Ammon's horn (tissue), 1 donor: ENCODE measurements at regions not wholly inside any gene's neighbourhood (a gene's known extent, or its start where the extent isn't known, plus 50 kb on each side); places are given as distances from the start of the nearest gene placed in this dataset.

Experiments used
- DNase-seq: peaks from one replicate; pipeline ENCODE4 v3.0.0-alpha.2; 2016; ENCODE audit warnings: low spot score

DNA sequence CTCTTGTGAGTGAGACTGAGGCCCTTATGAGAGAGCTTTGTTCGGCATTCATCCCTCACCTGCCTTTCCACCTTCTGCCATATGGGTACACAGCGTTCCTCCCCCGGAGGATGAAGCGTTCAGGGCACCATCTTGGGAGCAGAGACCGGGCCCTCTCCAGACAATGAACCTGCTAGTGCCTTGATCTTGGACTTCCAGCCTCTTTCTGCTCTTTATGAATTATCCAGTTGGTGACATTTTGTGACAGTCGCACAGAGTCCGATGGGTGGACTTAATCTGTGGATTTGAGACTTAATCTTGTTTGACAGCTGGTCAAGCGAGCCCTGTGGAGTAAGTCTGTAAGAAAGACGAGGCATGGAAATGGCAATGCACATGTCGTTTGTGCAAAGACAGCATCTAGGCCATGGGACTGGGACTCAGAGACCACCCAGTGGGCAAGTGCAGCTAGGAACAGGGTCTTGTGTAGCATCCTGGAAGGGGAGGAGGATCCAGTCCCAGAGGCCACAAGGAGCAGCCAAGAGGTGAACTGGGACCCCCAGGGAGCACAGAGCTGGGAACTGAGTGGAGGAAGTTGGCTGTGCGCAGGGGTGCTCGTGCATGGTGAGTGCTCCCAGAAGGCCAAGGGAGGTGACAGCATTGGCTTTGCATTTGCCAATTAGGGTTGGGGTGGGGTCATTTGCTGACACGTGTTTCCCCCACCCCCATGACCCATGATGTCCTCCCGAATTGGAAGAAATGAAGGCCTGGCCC is 69.5 kb upstream of the HDAC4 start:
- no peak for DNase-seq

DNA sequence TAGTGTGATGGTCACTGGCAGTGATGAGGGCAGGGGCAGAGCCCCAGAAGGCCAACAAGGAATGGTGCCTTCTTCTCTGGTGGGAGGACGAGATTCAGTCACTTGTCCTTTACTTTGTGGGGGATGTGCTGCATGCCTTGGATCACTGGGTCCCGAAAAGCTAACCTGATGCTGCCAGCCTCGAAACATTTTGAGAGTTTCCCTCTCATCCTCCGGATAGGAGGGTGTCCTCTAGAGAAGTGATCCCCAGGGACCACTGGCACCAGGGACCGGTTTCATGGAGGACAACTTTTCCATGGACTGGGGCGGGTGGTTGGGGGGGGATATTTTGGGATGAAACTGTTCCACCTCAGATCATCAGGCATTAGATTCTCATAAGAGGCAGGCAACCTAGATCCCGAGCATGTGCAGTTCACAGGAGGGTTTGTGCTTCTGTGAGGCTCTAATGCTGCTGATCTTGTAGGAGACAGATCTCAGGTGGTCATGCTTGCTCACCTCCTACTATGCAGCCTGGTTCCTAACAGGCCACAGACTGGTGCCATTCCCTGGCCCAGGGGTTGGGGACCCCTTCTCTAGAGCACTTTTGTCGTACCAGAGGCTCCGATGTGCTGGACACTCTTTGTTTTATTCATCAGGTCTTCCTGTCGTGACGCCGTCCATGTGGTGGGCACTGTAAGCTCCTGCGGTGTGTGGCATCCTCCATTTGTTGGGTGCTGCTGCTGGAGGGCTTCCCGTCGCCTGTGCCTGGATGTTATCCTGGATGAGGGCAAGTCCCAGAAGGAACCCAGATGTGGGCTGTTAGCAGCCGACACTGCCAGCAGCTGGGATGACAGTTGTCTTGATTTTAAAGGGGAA is 68.5 kb upstream of the HDAC4 start:
- no peak for DNase-seq

DNA sequence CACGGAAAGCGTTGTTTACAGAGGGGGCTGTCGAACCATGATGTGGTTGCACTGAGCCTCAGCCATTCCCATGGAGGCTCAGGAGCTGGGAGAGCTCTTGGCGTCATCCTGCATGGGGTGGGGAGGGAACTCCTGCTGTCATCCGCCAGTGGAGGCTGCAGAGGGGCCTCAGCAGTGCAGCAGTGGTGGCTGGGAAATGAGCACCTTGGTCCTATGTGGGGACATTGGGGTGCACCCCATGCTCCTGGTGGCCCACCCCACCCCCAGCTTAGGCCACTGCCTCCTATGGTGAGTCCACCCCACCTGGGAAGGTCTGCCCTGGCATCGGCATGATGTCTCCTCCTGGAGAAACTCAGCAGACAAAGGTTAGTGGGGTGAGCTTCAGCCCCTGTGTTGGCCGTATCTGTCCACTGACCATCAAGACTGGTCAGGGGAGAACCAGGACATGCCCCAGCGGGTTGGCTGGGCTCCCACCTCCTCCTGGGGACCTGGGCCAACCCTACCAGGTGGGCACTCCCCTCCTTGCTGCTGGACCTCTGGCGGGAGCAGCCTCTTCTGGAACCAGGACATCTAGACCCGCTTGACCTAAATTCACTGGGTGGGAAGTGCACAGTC is 67.8 kb upstream of the HDAC4 start:
- DNase-seq = no peak

DNA sequence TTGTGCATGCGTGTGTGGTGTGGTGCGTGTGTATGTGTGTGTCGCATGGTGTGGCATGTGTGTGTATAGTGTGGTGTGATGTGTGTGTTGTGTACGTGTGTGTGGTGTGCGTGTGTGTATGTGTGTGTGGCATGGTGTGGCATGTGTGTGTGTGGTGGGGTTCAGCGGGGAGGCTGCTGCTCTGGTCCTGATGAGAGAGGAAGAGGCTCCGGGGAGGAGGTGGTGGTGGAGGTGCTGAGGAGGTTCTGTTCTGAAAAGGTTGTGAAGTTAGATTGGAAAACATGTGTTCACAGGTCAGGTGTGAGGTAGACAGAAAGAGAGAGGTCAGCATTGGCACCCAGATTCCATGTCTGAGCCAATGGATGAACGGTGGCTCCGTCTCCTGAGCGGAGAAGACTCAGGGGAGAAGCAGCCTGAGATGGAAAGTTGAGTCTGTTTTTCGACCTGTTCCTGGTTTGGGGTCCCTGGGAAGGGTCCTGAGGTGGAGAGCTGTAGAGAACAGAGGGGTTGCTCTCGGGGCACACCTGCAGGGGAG is 67.2 kb upstream of the HDAC4 start:
- DNase-seq = no peak

DNA sequence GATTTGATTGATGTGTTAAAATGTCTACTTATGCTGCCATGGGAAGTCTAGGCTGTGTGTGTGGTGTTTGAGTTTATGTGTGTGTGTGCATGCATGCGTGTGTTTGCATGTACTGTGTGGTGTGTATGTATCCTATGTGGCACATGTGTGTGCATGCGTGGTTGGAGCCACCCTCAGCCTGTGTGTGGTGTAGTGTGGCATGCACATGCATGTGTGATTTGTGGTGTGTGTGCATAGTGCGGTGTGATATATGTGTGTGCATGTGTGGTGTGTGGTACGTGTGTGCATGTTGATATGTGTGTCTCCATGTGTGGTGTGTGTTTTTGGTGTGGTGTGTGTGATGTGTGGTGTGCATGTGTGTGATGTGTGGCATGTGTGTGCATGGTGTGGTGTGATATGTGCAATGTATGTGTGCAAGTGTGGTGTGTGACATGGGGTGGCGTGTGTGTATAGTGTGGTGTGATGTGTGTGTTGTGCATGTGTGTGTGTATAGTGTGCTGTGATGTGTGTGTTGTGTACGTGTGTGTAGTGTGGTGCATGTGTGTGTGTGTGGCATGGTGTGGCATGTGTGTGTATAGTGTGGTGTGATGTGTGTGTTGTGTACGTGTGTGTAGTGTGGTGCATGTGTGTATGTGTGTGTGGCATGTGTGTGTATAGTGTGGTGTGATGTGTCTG is 66.6 kb upstream of the HDAC4 start:
- no peak for DNase-seq

DNA sequence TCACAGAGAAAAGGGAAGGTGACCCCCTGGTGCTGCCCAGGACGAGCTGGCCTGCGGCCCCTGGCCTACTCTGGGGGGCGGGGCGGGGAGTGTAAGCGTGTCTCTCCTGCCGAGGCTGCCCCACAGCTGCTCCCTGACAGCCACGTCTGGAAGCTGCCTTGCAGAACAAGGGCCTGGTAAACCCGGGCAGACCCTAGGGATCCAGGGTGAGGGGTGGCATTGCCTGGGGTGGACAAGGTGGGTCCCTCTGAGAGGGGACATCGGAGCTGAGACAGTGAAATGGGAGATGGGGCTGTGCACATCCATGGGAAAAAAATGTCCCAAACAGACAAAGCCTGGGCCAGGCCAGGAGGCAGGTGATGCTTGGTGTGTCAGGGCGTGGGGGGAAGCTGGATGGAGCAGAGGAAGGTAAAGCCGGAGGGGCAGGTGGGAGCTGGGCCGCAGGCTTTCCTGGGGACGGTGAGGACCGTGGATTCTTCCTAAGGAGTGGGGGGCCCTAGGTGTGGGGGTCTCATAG is 66.0 kb upstream of the HDAC4 start:
- DNase-seq = no peak

DNA sequence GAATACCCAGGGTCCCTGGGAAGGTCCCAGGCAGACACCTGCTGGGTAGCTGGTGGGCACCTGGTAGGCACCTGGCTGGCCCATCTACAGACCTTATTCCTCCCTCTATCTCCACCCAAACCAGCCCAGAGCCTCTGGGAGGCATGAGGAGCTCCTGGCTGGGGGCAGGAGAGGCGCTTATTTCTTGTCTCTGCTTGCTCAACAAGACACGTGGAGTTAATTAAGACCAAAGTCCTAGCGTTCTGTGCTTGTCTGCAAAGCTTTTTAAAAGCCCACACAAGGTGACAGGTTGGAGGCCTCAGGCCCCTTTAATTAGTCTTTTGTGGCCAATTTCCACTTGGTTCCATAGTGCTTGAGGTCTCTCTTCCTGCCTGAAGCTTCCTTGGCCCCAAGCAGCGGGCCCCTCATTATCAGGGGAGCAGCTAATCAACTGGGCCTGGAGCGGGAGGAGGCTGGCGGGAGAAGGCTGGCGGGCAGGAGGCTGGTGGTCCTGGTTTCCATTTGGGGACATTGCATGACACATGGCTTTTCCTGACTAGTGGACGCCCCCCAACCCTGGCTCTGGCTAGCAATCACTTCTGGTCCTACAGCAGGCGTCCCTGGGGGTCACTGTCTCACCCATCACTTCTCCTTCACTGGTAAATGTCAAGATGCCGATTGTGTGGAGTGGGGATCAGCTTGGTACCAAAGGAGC is 65.4 kb upstream of the HDAC4 start:
- no peak for DNase-seq

DNA sequence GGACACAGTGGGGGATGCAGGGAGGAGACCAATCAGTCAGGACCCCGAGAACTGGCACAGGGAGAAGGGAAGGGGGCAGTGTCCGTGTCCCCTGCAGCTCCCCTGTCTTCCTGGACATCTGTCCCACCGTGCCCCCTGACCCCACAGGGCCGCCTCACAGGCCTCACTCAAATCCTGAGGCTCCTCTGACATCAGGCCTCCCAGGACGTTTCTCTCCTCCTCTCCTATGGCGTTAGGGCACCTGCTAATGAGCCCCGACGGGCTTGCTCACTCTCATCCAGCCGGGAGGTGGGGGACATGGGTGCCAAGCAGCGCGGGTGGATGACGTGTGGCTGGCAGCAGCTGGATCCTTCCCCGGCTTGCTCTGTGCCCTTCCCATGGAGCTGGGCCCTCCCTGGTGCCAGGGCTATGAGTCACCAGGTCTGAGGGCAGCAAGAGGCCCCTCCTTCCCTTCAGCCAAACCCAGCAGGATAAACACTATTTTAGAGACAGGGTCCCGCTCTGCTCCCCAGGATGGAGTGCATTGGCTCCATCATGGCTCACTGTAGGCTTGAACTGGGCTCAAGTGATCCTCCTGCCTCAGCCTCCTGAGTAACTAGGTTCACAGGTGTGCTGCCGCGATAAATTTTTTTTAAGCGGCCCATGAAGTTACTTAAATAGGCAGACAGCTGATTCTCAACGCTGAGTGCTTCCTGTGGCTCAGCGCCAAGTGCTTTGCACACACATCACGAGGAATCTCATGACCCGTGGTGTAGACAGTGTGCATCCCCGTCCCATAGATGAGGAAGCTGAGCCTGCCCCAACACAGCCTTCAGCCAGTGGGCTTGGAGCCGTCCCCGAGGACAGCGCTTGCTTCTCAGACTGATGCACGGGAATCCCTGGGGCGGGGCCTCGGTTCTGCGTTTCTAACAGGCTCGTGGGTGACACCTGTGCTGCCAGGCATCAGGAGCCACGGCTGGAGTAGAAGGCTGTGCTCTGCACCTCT is 64.5 kb upstream of the HDAC4 start:
- peak; percentile 92 for DNase-seq

DNA sequence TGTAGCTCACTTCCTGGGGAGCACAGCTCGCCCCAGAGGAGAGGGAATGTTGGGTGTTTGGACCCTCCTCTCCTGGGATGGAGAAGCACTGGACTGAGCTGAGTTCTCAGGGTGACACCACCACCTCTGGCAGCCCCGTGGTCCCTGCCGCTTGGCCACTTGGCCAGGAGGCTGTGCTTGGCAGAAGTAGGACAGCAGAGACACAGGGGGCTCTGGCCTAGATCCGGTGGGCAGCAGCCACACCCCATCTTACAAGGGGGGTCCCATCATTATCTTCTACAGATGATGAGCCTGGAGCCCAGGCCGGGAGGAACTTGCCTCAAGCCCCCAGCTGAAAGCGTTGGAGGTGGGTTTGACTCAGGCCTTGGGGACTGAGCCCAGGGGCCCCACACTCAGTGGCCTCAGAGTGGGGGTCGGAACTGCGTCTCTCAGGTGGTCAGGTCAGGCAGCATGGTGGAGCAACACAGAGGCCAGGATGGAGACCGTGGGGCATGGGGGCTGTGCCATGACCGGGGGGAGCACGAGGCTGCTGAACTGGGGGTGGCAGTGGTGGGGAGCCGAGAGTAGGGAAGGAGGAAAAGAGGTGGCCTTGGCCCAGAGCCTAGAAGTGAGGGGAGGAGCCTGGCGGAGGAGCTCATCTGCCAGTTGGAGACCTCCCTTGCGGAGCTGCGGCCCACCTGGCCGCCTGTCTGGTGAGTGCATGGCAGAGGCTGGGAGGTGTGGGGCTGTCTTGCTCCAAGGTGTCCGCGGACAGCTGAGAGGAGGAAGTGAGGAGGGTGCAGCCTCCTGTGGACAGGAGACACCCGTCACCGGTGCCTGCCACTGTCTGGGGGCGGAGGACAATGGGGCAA is 63.6 kb upstream of the HDAC4 start:
- DNase-seq = no peak

DNA sequence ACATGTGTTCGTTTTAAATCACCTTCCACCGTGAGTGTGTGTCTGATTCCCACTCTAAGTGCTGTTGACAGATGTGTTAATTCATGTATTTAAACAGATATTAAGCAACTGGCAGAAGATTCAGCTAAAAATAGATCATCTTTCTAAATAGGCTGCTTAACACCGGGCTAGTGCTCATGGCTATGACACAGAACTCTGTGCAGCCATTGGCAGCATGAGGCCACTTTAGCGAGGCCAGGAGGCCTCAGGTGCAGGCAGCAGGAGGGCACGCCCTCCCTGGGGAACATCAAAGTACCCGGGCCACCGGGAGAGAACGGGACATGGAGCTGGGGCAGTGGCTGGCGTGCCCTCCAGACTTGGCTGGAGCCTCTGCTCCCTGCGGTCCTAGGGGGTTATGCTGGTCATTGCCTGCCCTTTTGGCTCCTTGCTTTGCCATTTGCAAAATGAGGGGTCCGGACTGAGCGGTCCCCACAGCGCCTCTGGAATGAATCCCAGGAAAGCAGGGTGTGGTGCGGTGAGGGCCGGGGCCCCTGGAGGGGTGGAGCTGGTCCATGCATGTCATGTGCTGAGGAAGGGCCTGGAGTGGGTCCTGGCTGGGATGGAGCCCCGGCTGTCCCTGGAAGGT is 62.8 kb upstream of the HDAC4 start:
- DNase-seq = no peak

DNA sequence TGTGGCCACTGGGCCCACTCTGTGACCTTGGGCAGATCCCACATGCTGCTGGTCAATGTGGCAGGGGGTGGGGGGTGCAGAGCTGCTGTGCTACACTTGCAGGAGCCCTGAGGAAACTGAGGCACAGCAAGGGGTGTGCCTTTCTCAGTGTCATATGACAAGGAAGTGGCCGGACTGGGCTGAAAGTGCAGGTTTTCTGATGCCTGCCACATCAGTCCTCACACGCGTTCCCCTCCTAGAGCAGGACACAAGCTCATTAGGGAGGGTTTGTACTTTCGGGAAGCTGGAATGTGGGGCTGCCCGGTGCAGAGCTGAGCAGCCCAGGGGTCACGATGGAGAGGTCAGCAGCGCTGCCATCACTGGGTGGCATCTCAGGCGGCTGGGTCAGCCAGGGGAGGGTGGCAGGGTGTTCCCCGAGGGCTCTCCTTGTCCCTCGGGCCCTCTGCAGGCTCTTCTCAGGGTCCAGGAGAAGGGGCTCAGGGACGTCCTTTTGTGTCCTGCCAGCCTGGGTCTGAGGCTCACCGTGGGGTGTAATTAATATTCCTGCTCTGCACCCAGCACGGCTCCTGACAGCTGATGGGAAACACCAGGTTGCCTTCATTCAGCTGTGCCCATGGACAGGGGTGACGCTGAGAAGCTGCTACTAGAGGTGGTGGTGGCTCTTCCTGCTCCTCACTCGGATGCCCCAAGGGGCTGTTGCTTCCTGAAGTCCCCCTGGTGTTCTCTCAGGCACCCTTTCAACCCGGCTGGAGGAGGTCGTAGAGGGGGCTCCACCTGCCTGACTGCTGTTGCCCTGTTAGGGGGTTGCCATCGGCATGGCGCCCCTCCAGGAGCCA is 62.1 kb upstream of the HDAC4 start:
- DNase-seq = no peak

DNA sequence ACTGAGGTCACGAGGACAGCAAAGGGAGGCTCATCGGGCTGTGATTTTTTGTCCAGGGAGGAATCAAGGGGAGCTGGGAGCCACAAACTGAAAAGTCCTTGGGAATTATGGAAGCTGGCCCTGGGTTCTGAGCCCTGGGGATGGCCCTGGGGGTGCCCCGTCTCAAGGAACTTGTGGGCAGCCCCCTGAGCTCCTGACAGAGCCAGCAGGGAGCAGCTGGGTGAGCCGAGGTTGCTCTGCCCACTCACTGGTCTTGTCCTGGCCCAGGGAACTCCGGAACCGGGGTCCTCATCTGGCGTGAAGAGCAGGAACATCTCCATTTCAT is 61.3 kb upstream of the HDAC4 start:
- DNase-seq = no peak

DNA sequence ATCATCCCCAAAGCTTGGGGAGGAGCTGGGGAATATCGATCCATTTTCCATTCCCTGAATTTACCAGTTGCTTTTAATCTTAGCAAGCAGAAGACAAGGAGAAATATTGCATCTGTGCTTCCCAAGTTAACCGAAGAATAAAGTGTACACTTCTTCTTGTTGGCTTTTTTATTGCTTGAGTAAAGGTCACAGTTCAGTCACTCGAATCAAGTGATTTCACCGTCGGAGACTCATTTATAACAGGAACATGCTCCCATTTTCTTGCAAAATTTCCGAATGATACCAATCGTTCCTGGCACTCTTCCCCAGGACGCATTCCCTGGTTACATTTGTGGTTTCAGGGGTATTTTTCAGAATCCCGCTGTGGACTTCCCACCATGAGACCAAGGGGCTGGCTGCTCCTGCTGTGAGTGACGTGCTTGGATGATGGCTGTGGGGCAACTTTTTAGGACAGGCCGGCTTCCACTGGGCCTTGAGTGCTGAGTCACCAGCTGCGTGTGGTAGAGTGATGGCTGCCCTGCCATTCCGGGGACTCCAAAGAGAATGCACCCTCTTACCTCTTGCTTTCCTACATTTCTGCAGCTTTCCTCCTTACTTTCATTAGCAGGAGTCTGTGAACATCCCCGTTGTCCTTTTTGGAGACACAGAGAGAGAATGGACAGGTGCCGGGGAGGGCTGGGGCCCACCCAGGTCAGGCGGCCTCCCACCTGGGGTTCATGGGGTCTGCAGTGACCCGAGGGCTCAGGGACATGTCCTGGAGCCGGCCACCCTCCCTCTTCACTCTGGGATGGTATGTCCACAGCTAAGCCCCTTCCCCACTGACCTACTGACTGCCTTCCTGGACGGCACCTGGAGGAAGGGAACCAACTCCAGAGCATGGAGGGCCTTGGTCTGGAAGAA is 60.7 kb upstream of the HDAC4 start:
- no peak for DNase-seq

DNA sequence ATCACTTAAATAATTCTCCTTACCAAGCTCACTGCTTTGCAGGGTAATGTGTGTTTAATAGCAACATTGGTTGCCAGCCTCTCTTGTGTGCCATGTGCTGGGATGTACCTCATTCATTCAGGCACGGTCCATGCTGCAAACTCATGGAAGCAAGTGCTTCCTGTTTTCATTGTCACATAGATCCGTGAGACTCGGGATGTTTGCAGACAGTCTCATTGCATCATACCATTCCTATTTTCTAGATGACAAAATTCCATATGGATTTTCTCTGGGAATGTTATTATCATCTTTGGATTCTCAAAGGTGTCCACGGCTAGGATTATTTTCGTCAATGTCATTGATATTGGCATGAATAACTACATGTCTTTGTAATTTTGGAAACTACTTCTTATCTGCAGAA is 60.0 kb upstream of the HDAC4 start:
- DNase-seq = no peak

DNA sequence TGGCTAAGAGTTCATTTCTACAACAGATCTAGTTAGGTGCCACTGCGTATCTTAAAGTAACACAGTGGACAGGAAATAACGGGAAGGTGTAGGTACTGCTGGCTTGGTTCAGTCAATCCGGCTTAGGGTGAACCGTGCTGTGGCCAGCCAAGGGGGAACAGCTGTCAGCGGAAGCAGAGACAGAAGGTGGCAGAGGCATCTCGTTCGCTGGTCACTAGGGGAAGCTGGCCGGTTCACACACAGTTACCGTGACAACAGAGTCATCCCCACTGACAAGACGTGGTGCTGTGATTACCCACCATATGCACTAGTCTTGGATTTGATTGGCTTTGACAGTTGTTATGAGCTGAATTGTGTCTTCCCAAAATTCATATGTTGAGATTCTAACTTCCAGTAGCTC is 58.8 kb upstream of the HDAC4 start:
- DNase-seq = no peak

DNA sequence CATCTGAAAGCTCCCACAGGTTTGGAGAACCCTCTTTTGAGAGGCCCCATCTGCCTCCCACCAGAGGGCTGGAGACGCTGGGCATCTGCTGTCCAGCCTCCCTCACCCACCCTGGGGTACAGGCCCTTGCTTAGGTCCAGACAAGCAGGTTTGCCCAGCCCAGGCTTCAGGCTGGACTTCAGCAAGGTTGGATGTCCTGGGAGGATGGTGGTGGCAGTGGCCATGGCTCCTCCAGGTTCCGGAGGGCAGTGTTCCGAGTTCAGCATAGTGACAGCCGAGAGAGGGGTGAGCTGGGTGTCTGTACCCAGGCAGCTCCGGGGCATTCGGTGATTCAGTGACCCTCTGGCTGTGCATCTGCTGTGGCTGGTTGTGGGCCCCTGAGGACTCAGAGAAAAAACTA is 58.2 kb upstream of the HDAC4 start:
- DNase-seq = no peak
